ENCODE measurements at regions not wholly inside any gene's neighbourhood (a gene's known extent, or its start where the extent isn't known, plus 50 kb on each side); places are given as distances from the start of the nearest gene placed in this dataset.

DNA sequence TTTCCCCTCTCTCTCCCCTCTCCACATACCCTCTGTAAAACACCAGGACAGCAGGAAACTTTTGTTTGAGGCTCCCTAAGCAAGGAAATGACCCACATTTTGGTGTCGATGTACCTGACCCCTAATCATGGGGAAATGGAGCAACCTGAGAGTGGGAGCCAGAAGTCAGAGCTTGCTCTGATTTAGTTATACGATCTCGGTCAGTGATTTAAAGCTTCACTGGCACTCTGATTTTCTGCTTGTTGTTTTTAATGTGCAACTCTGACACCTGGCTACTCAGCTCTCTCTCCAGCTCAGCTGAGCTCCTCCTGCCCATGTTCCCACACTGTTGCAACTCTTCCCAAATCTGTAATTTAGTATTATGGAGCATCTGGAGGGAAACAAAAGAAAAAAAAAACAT, 408.6 kb downstream of the ADAM29 start:
- TF ChIP-seq, protein P1, sequence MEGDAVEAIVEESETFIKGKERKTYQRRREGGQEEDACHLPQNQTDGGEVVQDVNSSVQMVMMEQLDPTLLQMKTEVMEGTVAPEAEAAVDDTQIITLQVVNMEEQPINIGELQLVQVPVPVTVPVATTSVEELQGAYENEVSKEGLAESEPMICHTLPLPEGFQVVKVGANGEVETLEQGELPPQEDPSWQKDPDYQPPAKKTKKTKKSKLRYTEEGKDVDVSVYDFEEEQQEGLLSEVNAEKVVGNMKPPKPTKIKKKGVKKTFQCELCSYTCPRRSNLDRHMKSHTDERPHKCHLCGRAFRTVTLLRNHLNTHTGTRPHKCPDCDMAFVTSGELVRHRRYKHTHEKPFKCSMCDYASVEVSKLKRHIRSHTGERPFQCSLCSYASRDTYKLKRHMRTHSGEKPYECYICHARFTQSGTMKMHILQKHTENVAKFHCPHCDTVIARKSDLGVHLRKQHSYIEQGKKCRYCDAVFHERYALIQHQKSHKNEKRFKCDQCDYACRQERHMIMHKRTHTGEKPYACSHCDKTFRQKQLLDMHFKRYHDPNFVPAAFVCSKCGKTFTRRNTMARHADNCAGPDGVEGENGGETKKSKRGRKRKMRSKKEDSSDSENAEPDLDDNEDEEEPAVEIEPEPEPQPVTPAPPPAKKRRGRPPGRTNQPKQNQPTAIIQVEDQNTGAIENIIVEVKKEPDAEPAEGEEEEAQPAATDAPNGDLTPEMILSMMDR (conservative IDR thresholded peaks at IDR 0.05 in 1 of 2, IDR thresholded peaks at IDR 0.05 in 1 of 2; ENCODE audit: extremely low read depth in 1 of 2, insufficient read depth in 1 of 2, low read depth in 1 of 2, low read length in 2 of 2), result no peak
- TF ChIP-seq EZH2 (IDR thresholded peaks at IDR 0.05; ENCODE audit: borderline replicate concordance, low read length), result no peak
